Brain microvascular endothelial cell (primary cell): ENCODE measurements at regions not wholly inside any gene's neighbourhood (a gene's known extent, or its start where the extent isn't known, plus 50 kb on each side); places are given as distances from the start of the nearest gene placed in this dataset.

ENCODE experiments used
- DNase-seq: peaks from one replicate; pipeline ENCODE4 v3.0.0-alpha.2; 2020
- H3K27ac ChIP-seq: fragments of 250-450 bp; sonication (Bioruptor Pico); 2 replicates; pipeline ENCODE4 v1.5.1; 2020; ENCODE audit warnings: mild to moderate bottlenecking, moderate library complexity
- H3K27me3 ChIP-seq: fragments of 250-450 bp; sonication (Bioruptor Pico); replicated peaks from 2 replicates; pipeline ENCODE4 v1.5.1; 2020; ENCODE audit warnings: mild to moderate bottlenecking
- H3K36me3 ChIP-seq: fragments of 250-450 bp; sonication (Bioruptor Pico); replicated peaks from 2 replicates; pipeline ENCODE4 v1.5.1; 2020; ENCODE audit warnings: mild to moderate bottlenecking
- H3K4me3 ChIP-seq: 2 replicates; pipeline ENCODE4 v1.5.1; 2011; ENCODE audit warnings: low read depth, mild to moderate bottlenecking, control low read depth, low read length, moderate library complexity
- CTCF ChIP-seq: IDR thresholded peaks from 2 replicates; pipeline ENCODE4 v1.5.1; 2011; ENCODE audit warnings: low read depth, mild to moderate bottlenecking, moderate library complexity, low read length, control low read depth, inconsistent platforms; ENCODE audit errors: missing control alignments
- in situ Hi-C: cut with HindIII; loops from 2 replicates; pipeline ENCODE4 v1.10.0; 2017; ENCODE audit warnings: low sequenced_read_pairs, low pct_ligation_motif_present

- Histone ChIP-seq H3K36me3 (no peaks in the 10 kb centered on the region), H3K27ac (peak overlapping the region; percentile 15), H3K4me3 (no peak overlapping the region), H3K27me3 (no peaks in the 10 kb centered on the region)
- no peak for TF ChIP-seq CTCF
- in situ Hi-C loops = no loop called here
- DNase-seq = no peak
These were observed 185.5 kb upstream of the KCNN2 start for GRCh38 chr5:114176356-114176755.

DNA sequence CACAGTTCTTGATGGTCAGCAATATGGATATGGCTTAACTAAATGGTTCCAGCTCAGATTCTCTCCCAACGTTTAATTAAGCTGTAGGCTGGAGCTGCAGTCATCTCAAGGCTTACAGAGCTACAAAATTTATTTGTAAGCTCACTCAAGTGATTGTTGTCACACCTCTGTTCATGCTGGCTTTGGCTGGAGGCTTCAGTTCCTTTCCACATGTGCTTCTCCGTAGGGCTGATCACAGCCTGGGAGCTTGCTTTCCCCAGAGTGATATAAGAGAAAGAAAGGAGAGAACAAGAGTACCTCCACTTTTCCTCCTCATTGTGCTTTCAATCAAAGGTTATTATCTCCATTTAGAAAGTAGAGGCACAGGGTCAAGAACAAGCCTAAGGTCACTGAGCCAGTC is 182.7 kb upstream of the KCNN2 start:
- in situ Hi-C loops = no loop called here
- TF ChIP-seq CTCF = no peak
- DNase-seq = no peak
- H3K27ac ChIP-seq = no peak overlapping the region
- no peaks in the 10 kb centered on the region for H3K36me3 ChIP-seq
- H3K27me3 ChIP-seq = no peaks in the 10 kb centered on the region
- H3K4me3 ChIP-seq = no peak overlapping the region

GRCh38 chr5:114184006-114184405 is 177.9 kb upstream of the KCNN2 start:
- TF ChIP-seq CTCF = no peak
- DNase-seq = no peak
- in situ Hi-C loops = no loop called here
- Histone ChIP-seq H3K36me3 (no peaks in the 10 kb centered on the region), H3K27ac (no peak overlapping the region), H3K4me3 (no peak overlapping the region), H3K27me3 (no peaks in the 10 kb centered on the region)

DNA sequence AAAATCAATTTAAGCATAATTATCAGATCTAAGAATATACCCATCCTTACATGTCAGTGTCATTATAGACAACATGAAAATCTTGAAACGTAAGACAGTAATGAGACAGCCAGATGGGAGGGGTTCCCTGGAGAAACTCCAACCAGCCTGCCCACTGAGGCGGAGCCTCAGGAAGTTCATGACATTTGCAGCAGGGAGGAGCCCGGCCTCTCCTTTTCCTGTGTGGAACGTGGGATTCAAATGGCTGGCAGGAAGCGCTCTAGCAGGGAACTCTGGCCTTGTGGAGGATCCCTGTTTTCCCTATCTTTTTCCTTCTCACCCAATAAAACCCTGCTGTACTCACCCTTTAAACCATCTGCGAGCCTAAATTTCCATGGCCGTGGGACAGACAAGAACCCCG is 176.6 kb upstream of the KCNN2 start:
- no peak for TF ChIP-seq CTCF
- no peak overlapping the region for H3K27ac ChIP-seq
- no peaks in the 10 kb centered on the region for H3K27me3 ChIP-seq
- H3K4me3 ChIP-seq = no peak overlapping the region
- no peaks in the 10 kb centered on the region for H3K36me3 ChIP-seq
- in situ Hi-C loops = no loop called here
- no peak for DNase-seq

- Histone ChIP-seq H3K27ac (no peak overlapping the region), H3K4me3 (no peak overlapping the region), H3K36me3 (no peaks in the 10 kb centered on the region), H3K27me3 (no peaks in the 10 kb centered on the region)
- no peak for DNase-seq
- no peak for TF ChIP-seq CTCF
- in situ Hi-C loops = no loop called here
These were observed 170.4 kb upstream of the KCNN2 start for GRCh38 chr5:114191441-114191840.

DNA sequence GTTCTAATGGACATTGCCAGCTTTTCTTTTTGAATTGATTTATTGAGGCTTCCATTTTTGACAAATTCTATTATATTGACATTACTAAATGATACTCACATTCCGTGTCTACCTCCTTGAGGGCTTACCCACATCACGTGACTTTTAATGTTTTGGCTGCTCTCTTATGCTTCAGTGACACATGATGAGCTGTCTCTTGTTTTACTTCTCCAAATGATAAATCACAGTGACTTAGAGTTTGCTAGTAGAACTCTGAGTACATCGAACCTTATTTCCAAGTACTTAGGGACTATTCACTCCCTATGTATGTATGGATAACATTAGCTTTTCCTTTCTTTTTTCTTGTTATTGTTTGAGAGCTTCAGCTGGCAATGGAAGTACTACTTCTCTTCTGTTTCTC is 169.8 kb upstream of the KCNN2 start:
- in situ Hi-C loops = no loop called here
- peak; percentile 60 for DNase-seq
- no peak overlapping the region for H3K4me3 ChIP-seq
- no peak for TF ChIP-seq CTCF
- no peak overlapping the region for H3K27ac ChIP-seq
- H3K27me3 ChIP-seq = no peaks in the 10 kb centered on the region
- no peaks in the 10 kb centered on the region for H3K36me3 ChIP-seq
